Left renal pelvis (tissue), 4 donors: ENCODE measurements at regions not wholly inside any gene's neighbourhood (a gene's known extent, or its start where the extent isn't known, plus 50 kb on each side); places are given as distances from the start of the nearest gene placed in this dataset.

Experiments used
- DNase-seq, 4 donors: peaks; one replicate each; pipeline ENCODE4 v3.0.0-alpha.2; 2013; ENCODE audit warnings: low read depth in 4 of 4, low spot score in 3 of 4

GRCh38 chr20:17840423-17840822, 128.2 kb downstream of the SNX5 start:
- no peak for DNase-seq

GRCh38 chr20:17838921-17839320, 129.7 kb downstream of the SNX5 start:
- DNase-seq, result no peak

GRCh38 chr20:17837179-17837578, 131.4 kb downstream of the SNX5 start:
- no peak for DNase-seq

- peak in 3 of 4 donors; percentile 53 to 66 (median 64) for DNase-seq
Observed at GRCh38 chr20:17836303-17836861, 132.2 kb downstream of the SNX5 start.

- no peak for DNase-seq
Observed at GRCh38 chr20:17835934-17836300, 132.7 kb downstream of the SNX5 start.

GRCh38 chr20:17835240-17835933, 133.2 kb downstream of the SNX5 start:
- no peak for DNase-seq

GRCh38 chr20:17834804-17835203, 133.8 kb downstream of the SNX5 start:
- no peak for DNase-seq

- no peak for DNase-seq
Observed at GRCh38 chr20:17833036-17833674, 133.4 kb downstream of the BANF2 start.

GRCh38 chr20:17832236-17832915, 132.6 kb downstream of the BANF2 start:
- DNase-seq, result no peak

GRCh38 chr20:17828598-17829144, 128.9 kb downstream of the BANF2 start:
- no peak for DNase-seq

GRCh38 chr20:17827759-17828559, 128.2 kb downstream of the BANF2 start:
- no peak for DNase-seq

- no peak for DNase-seq
Observed at GRCh38 chr20:17827079-17827478, 127.3 kb downstream of the BANF2 start.

- no peak for DNase-seq
Observed at GRCh38 chr20:17825960-17826843, 126.4 kb downstream of the BANF2 start.

- DNase-seq, result no peak
Observed at GRCh38 chr20:17825252-17825959, 125.6 kb downstream of the BANF2 start.

- DNase-seq, result no peak
Observed at GRCh38 chr20:17824676-17825251, 125.0 kb downstream of the BANF2 start.

GRCh38 chr20:17823409-17824144, 123.8 kb downstream of the BANF2 start:
- no peak for DNase-seq

- DNase-seq, result no peak
Observed at GRCh38 chr20:17822540-17823408, 123.0 kb downstream of the BANF2 start.
